Right cardiac atrium (tissue), 5 donors: ENCODE measurements at regions not wholly inside any gene's neighbourhood (a gene's known extent, or its start where the extent isn't known, plus 50 kb on each side); places are given as distances from the start of the nearest gene placed in this dataset.
"Not testable (repeated sequence)": the region's sequence is repeated elsewhere in the genome, so short reads cannot be mapped to it uniquely, and the experiment has no call there.

Experiments
- ATAC-seq, 2 donors: fragments of 200-7000 bp; cut with Tn5 transposase; one replicate each; pipeline versions ENCODE4 v1.8.0 to v1.9.1; 2020; ENCODE audit warnings: moderate library complexity in 2 of 2, mild to moderate bottlenecking in 1 of 2
- DNase-seq, 3 donors: peaks; one replicate each; pipeline ENCODE4 v3.0.0-alpha.2; 2020
- H3K27ac ChIP-seq: one replicate; pipeline ENCODE4 v1.5.1; 2013; ENCODE audit warnings: mild to moderate bottlenecking, low read length, control low read depth, moderate library complexity
- H3K27me3 ChIP-seq: one replicate; pipeline ENCODE4 v1.6.1; 2013; ENCODE audit not compliant: control insufficient read depth, insufficient read depth
- H3K4me1 ChIP-seq: one replicate; pipeline ENCODE4 v1.6.1; 2013; ENCODE audit warnings: low read length; ENCODE audit not compliant: control insufficient read depth, insufficient read depth
- H3K4me3 ChIP-seq: one replicate; pipeline ENCODE4 v1.5.1; 2013; ENCODE audit warnings: low read length, control low read depth
- H3K9me3 ChIP-seq: one replicate; pipeline ENCODE4 v1.6.1; 2013; ENCODE audit warnings: low read length; ENCODE audit not compliant: control insufficient read depth
- WGBS: extraction: QIAGEN DNeasy Blood & Tissue Kit; methylation state at CpG from one replicate; pipeline ENCODE4 v1.1.7; 2013; 5-methylcytosine and 5-hydroxymethylcytosine counted together
- intact Hi-C, 4 donors: fragments of 100-400 bp; cut with DNase I; formaldehyde crosslinking; loops; one replicate each; pipeline versions ENCODE4 v1.11.0 to v1.14.0; 2022 to 2023
- donor health status: healthy with polysubstance abuse.
- donor health status: DM: no; HTN: yes; CAD: no.
- donor health status: DM: no; HTN: no; CAD: no.
- donor health status: DM: no; HTN: yes; CAD: no; lungs with severe emphysema.
- donor health status: DM: yes; HTN: yes; CAD: no.

GRCh38 chr3:153555919-153556318, 393.9 kb downstream of the RAP2B start:
- ATAC-seq (no peak), DNase-seq (no peak)
- intact Hi-C loops = no loop called here
- H3K27ac ChIP-seq = no peak overlapping the region
- H3K9me3 ChIP-seq = no peaks in the 10 kb centered on the region
- H3K4me1 ChIP-seq = no peaks in the 10 kb centered on the region
- H3K4me3 ChIP-seq = no peak overlapping the region
- no peaks in the 10 kb centered on the region for H3K27me3 ChIP-seq
- WGBS = 69% methylated on average over 2 of the region's 2 CpGs

GRCh38 chr3:153559366-153559765, 397.3 kb downstream of the RAP2B start:
- H3K4me3 ChIP-seq, intact Hi-C loops, DNase-seq, H3K27me3 ChIP-seq, H3K4me1 ChIP-seq, H3K27ac ChIP-seq, H3K9me3 ChIP-seq, ATAC-seq: not testable (repeated sequence)
- 79% methylated on average over 1 of the region's 1 CpG for WGBS

GRCh38 chr3:153567011-153567410, 405.0 kb downstream of the RAP2B start:
- ATAC-seq = no peak
- intact Hi-C loops = no loop called here
- WGBS = 52% methylated on average over 1 of the region's 1 CpG
- Histone ChIP-seq H3K4me1 (no peaks in the 10 kb centered on the region), H3K27ac (no peak overlapping the region), H3K27me3 (no peaks in the 10 kb centered on the region), H3K9me3 (peaks cover 7% of the 10 kb centered on the region), H3K4me3 (no peak overlapping the region)
- DNase-seq = no peak

- Histone ChIP-seq H3K27ac (no peak overlapping the region), H3K9me3 (peaks cover 7% of the 10 kb centered on the region), H3K4me3 (no peak overlapping the region), H3K4me1 (no peaks in the 10 kb centered on the region), H3K27me3 (no peaks in the 10 kb centered on the region)
- ATAC-seq (no peak), DNase-seq (no peak)
- intact Hi-C loops = no loop called here
Observed at GRCh38 chr3:153567556-153567955, 405.5 kb downstream of the RAP2B start.

GRCh38 chr3:153570481-153570880, 408.5 kb downstream of the RAP2B start:
- H3K4me3 ChIP-seq, intact Hi-C loops, ATAC-seq, DNase-seq, H3K9me3 ChIP-seq, H3K4me1 ChIP-seq, H3K27ac ChIP-seq, H3K27me3 ChIP-seq: not testable (repeated sequence)
- WGBS = 94% methylated on average over 1 of the region's 1 CpG

GRCh38 chr3:153572165-153572564, 410.1 kb downstream of the RAP2B start:
- Histone ChIP-seq H3K4me1 (peaks cover 3% of the 10 kb centered on the region), H3K9me3 (no peaks in the 10 kb centered on the region), H3K4me3 (no peak overlapping the region), H3K27me3 (no peaks in the 10 kb centered on the region), H3K27ac (no peak overlapping the region)
- intact Hi-C loops = no loop called here
- ATAC-seq (no peak), DNase-seq (no peak)
- 79% methylated on average over 3 of the region's 3 CpGs for WGBS

- 73% methylated on average over 2 of the region's 2 CpGs for WGBS
- no peaks in the 10 kb centered on the region for H3K9me3 ChIP-seq
- no peak overlapping the region for H3K27ac ChIP-seq
- DNase-seq = no peak
- H3K4me3 ChIP-seq = no peak overlapping the region
- H3K4me1 ChIP-seq = peaks cover 3% of the 10 kb centered on the region
- intact Hi-C loops = no loop called here
- no peak for ATAC-seq
- no peaks in the 10 kb centered on the region for H3K27me3 ChIP-seq
Observed at GRCh38 chr3:153572654-153573053, 410.6 kb downstream of the RAP2B start.

- 68% methylated on average over 2 of the region's 2 CpGs for WGBS
- Histone ChIP-seq H3K4me3 (no peak overlapping the region), H3K27me3 (no peaks in the 10 kb centered on the region), H3K4me1 (peaks cover 3% of the 10 kb centered on the region), H3K27ac (no peak overlapping the region), H3K9me3 (no peaks in the 10 kb centered on the region)
- DNase-seq (no peak), ATAC-seq (no peak)
- intact Hi-C loops = no loop called here
Observed at GRCh38 chr3:153573481-153573880, 411.5 kb downstream of the RAP2B start.

GRCh38 chr3:153574445-153574844, 412.4 kb downstream of the RAP2B start:
- WGBS = 74% methylated on average over 2 of the region's 2 CpGs
- DNase-seq = no peak
- Histone ChIP-seq H3K27me3 (no peaks in the 10 kb centered on the region), H3K9me3 (no peaks in the 10 kb centered on the region), H3K4me1 (peaks cover 3% of the 10 kb centered on the region), H3K27ac (no peak overlapping the region), H3K4me3 (no peak overlapping the region)
- intact Hi-C loops = no loop called here
- ATAC-seq = peak in 1 of 2 donors; percentile 24

GRCh38 chr3:153577059-153577736, 415.2 kb downstream of the RAP2B start:
- no peak for DNase-seq
- intact Hi-C loops = no loop called here

GRCh38 chr3:153578046-153578445, 416.0 kb downstream of the RAP2B start:
- no peaks in the 10 kb centered on the region for H3K9me3 ChIP-seq
- no peak overlapping the region for H3K27ac ChIP-seq
- H3K4me1 ChIP-seq = peaks cover 3% of the 10 kb centered on the region
- no peaks in the 10 kb centered on the region for H3K27me3 ChIP-seq
- intact Hi-C loops = no loop called here
- ATAC-seq = no peak
- DNase-seq = no peak
- H3K4me3 ChIP-seq = no peak overlapping the region

More at GRCh38 chr3:153577059-153577736, 415.2 kb downstream of the RAP2B start:
- peaks cover 3% of the 10 kb centered on the region for H3K4me1 ChIP-seq
- WGBS = 60% methylated on average over 3 of the region's 3 CpGs
- no peaks in the 10 kb centered on the region for H3K27me3 ChIP-seq
- ATAC-seq = no peak
- H3K27ac ChIP-seq = no peak overlapping the region
- H3K4me3 ChIP-seq = no peak overlapping the region
- H3K9me3 ChIP-seq = no peaks in the 10 kb centered on the region

- H3K27me3 ChIP-seq = no peaks in the 10 kb centered on the region
- H3K4me3 ChIP-seq = no peak overlapping the region
- ATAC-seq = no peak
- WGBS = 91% methylated on average over 2 of the region's 2 CpGs
- DNase-seq = no peak
- no peak overlapping the region for H3K27ac ChIP-seq
- no peaks in the 10 kb centered on the region for H3K9me3 ChIP-seq
- H3K4me1 ChIP-seq = no peaks in the 10 kb centered on the region
- intact Hi-C loops = loop anchor here in 1 of 4 donors (10.0 kb wide), 1 partner anchor 425 kb away; the partner anchor contains the start of gene RAP2B
Observed at GRCh38 chr3:153590051-153590450, 428.0 kb downstream of the RAP2B start.
